ENCODE measurements at regions not wholly inside any gene's neighbourhood (a gene's known extent, or its start where the extent isn't known, plus 50 kb on each side); places are given as distances from the start of the nearest gene placed in this dataset.
"Not testable (repeated sequence)": the region's sequence is repeated elsewhere in the genome, so short reads cannot be mapped to it uniquely, and the experiment has no call there.

GRCh38 chr2:81073412-81073811, 768.9 kb upstream of the LRRTM1 start:
- DNase-seq: no peak
- Mint-ChIP-seq H3K4me1 (no peaks in the 10 kb centered on the region), H3K4me3 (no peak overlapping the region), H3K27me3 (no peaks in the 10 kb centered on the region), H3K36me3 (ENCODE audit: low read depth) (no peaks in the 10 kb centered on the region), H3K9me3 (no peaks in the 10 kb centered on the region), H3K27ac (no peak overlapping the region)
- intact Hi-C loops (cut with micrococcal nuclease): no loop called here

GRCh38 chr2:81068144-81068543, 763.6 kb upstream of the LRRTM1 start:
- Mint-ChIP-seq H3K27me3 (no peaks in the 10 kb centered on the region), H3K4me3 (no peak overlapping the region), H3K9me3 (peaks cover 9% of the 10 kb centered on the region), H3K36me3 (ENCODE audit: low read depth) (no peaks in the 10 kb centered on the region), H3K27ac (no peak overlapping the region), H3K4me1 (no peaks in the 10 kb centered on the region)
- no peak for DNase-seq
- intact Hi-C loops (cut with micrococcal nuclease): no loop called here

GRCh38 chr2:81061016-81061415, 756.5 kb upstream of the LRRTM1 start:
- no peaks in the 10 kb centered on the region for H3K4me1 Mint-ChIP-seq
- H3K4me3 Mint-ChIP-seq: no peak overlapping the region
- no peak for DNase-seq
- intact Hi-C loops (cut with micrococcal nuclease): no loop called here
- H3K27me3 Mint-ChIP-seq: no peaks in the 10 kb centered on the region
- no peaks in the 10 kb centered on the region for H3K36me3 Mint-ChIP-seq (ENCODE audit: low read depth)
- peaks cover 3% of the 10 kb centered on the region for H3K9me3 Mint-ChIP-seq
- H3K27ac Mint-ChIP-seq: no peak overlapping the region

- H3K9me3 Mint-ChIP-seq: peaks cover 7% of the 10 kb centered on the region
- H3K4me1 Mint-ChIP-seq: no peaks in the 10 kb centered on the region
- H3K4me3 Mint-ChIP-seq: no peak overlapping the region
- H3K27ac Mint-ChIP-seq: no peak overlapping the region
- intact Hi-C loops (cut with micrococcal nuclease): no loop called here
- no peak for DNase-seq
- H3K36me3 Mint-ChIP-seq (ENCODE audit: low read depth): no peaks in the 10 kb centered on the region
- H3K27me3 Mint-ChIP-seq: no peaks in the 10 kb centered on the region
Measured at GRCh38 chr2:81050580-81051095, 746.1 kb upstream of the LRRTM1 start.

- Mint-ChIP-seq H3K4me1 (no peaks in the 10 kb centered on the region), H3K36me3 (ENCODE audit: low read depth) (no peaks in the 10 kb centered on the region), H3K27me3 (no peaks in the 10 kb centered on the region), H3K27ac (no peak overlapping the region), H3K9me3 (peaks cover 11% of the 10 kb centered on the region), H3K4me3 (no peak overlapping the region)
- intact Hi-C loops (cut with micrococcal nuclease): no loop called here
- DNase-seq: no peak
Measured at GRCh38 chr2:81043681-81044080, 739.1 kb upstream of the LRRTM1 start.

GRCh38 chr2:81007104-81007503, 702.6 kb upstream of the LRRTM1 start:
- DNase-seq: no peak
- Mint-ChIP-seq H3K36me3 (ENCODE audit: low read depth) (no peaks in the 10 kb centered on the region), H3K4me3 (no peak overlapping the region), H3K27ac (no peak overlapping the region), H3K27me3 (no peaks in the 10 kb centered on the region), H3K9me3 (peaks cover 6% of the 10 kb centered on the region), H3K4me1 (no peaks in the 10 kb centered on the region)
- intact Hi-C loops (cut with micrococcal nuclease): no loop called here

GRCh38 chr2:81002906-81003305, 698.4 kb upstream of the LRRTM1 start:
- Mint-ChIP-seq H3K27ac (no peak overlapping the region), H3K9me3 (peaks cover 9% of the 10 kb centered on the region), H3K36me3 (ENCODE audit: low read depth) (no peaks in the 10 kb centered on the region), H3K4me1 (no peaks in the 10 kb centered on the region), H3K4me3 (no peak overlapping the region), H3K27me3 (no peaks in the 10 kb centered on the region)
- no peak for DNase-seq
- intact Hi-C loops (cut with micrococcal nuclease): no loop called here

GRCh38 chr2:80987466-80987865, 682.9 kb upstream of the LRRTM1 start:
- Mint-ChIP-seq H3K27ac (no peak overlapping the region), H3K27me3 (no peaks in the 10 kb centered on the region), H3K4me1 (no peaks in the 10 kb centered on the region), H3K9me3 (peaks cover 18% of the 10 kb centered on the region), H3K4me3 (no peak overlapping the region), H3K36me3 (ENCODE audit: low read depth) (no peaks in the 10 kb centered on the region)
- no peak for DNase-seq
- intact Hi-C loops (cut with micrococcal nuclease): no loop called here

- H3K27ac Mint-ChIP-seq: no peak overlapping the region
- H3K36me3 Mint-ChIP-seq (ENCODE audit: low read depth): no peaks in the 10 kb centered on the region
- no peak for DNase-seq
- H3K4me3 Mint-ChIP-seq: no peak overlapping the region
- intact Hi-C loops (cut with micrococcal nuclease): no loop called here
- peaks cover 19% of the 10 kb centered on the region for H3K9me3 Mint-ChIP-seq
- no peaks in the 10 kb centered on the region for H3K4me1 Mint-ChIP-seq
- H3K27me3 Mint-ChIP-seq: no peaks in the 10 kb centered on the region
Measured at GRCh38 chr2:80969900-80970299, 665.3 kb upstream of the LRRTM1 start.

- no peak overlapping the region for H3K4me3 Mint-ChIP-seq
- no peaks in the 10 kb centered on the region for H3K4me1 Mint-ChIP-seq
- H3K27ac Mint-ChIP-seq: no peak overlapping the region
- intact Hi-C loops (cut with micrococcal nuclease): no loop called here
- H3K36me3 Mint-ChIP-seq (ENCODE audit: low read depth): no peaks in the 10 kb centered on the region
- H3K9me3 Mint-ChIP-seq: peaks cover 20% of the 10 kb centered on the region
- DNase-seq: no peak
- no peaks in the 10 kb centered on the region for H3K27me3 Mint-ChIP-seq
Measured at GRCh38 chr2:80968450-80968849, 663.9 kb upstream of the LRRTM1 start.

GRCh38 chr2:80947601-80948130, 643.1 kb upstream of the LRRTM1 start:
- H3K27me3 Mint-ChIP-seq: no peaks in the 10 kb centered on the region
- H3K36me3 Mint-ChIP-seq (ENCODE audit: low read depth): no peaks in the 10 kb centered on the region
- no peak overlapping the region for H3K27ac Mint-ChIP-seq
- intact Hi-C loops (cut with micrococcal nuclease): no loop called here
- H3K4me1 Mint-ChIP-seq: no peaks in the 10 kb centered on the region
- no peak for DNase-seq
- no peak overlapping the region for H3K4me3 Mint-ChIP-seq
- H3K9me3 Mint-ChIP-seq: peaks cover 7% of the 10 kb centered on the region

GRCh38 chr2:80943487-80943886, 638.9 kb upstream of the LRRTM1 start:
- H3K4me1 Mint-ChIP-seq: no peaks in the 10 kb centered on the region
- H3K27ac Mint-ChIP-seq: no peak overlapping the region
- no peaks in the 10 kb centered on the region for H3K27me3 Mint-ChIP-seq
- no peaks in the 10 kb centered on the region for H3K36me3 Mint-ChIP-seq (ENCODE audit: low read depth)
- no peak for DNase-seq
- H3K4me3 Mint-ChIP-seq: no peak overlapping the region
- H3K9me3 Mint-ChIP-seq: peaks cover 11% of the 10 kb centered on the region
- intact Hi-C loops (cut with micrococcal nuclease): no loop called here

GRCh38 chr2:80942766-80943165, 638.2 kb upstream of the LRRTM1 start:
- H3K4me3 Mint-ChIP-seq: no peak overlapping the region
- H3K4me1 Mint-ChIP-seq: no peaks in the 10 kb centered on the region
- intact Hi-C loops (cut with micrococcal nuclease): no loop called here
- no peak for DNase-seq
- H3K36me3 Mint-ChIP-seq (ENCODE audit: low read depth): no peaks in the 10 kb centered on the region
- H3K27me3 Mint-ChIP-seq: no peaks in the 10 kb centered on the region
- H3K27ac Mint-ChIP-seq: no peak overlapping the region
- H3K9me3 Mint-ChIP-seq: peaks cover 11% of the 10 kb centered on the region

- intact Hi-C loops (cut with micrococcal nuclease): no loop called here
- Mint-ChIP-seq H3K9me3 (peaks cover 14% of the 10 kb centered on the region), H3K27ac (no peak overlapping the region), H3K36me3 (ENCODE audit: low read depth) (no peaks in the 10 kb centered on the region), H3K27me3 (no peaks in the 10 kb centered on the region), H3K4me1 (no peaks in the 10 kb centered on the region), H3K4me3 (no peak overlapping the region)
- no peak for DNase-seq
Measured at GRCh38 chr2:80938463-80938862, 633.9 kb upstream of the LRRTM1 start.

GRCh38 chr2:80931820-80932219, 627.3 kb upstream of the LRRTM1 start:
- H3K27me3 Mint-ChIP-seq; intact Hi-C loops (cut with micrococcal nuclease): not testable (repeated sequence)
- peaks cover 19% of the 10 kb centered on the region for H3K9me3 Mint-ChIP-seq

More at GRCh38 chr2:80931820-80932219, 627.3 kb upstream of the LRRTM1 start:
- not testable (repeated sequence) for H3K4me1 Mint-ChIP-seq; H3K4me3 Mint-ChIP-seq; DNase-seq; H3K36me3 Mint-ChIP-seq (ENCODE audit: low read depth); H3K27ac Mint-ChIP-seq

All from activated CD4-positive, alpha-beta T cell treated with anti-CD3 and anti-CD28 coated beads, Interleukin-2, amount 10 ng/mL, durations not matched to agents 24 days and 14 days (primary cell).